ENCODE measurements at regions not wholly inside any gene's neighbourhood (a gene's known extent, or its start where the extent isn't known, plus 50 kb on each side); places are given as distances from the start of the nearest gene placed in this dataset.

DNA sequence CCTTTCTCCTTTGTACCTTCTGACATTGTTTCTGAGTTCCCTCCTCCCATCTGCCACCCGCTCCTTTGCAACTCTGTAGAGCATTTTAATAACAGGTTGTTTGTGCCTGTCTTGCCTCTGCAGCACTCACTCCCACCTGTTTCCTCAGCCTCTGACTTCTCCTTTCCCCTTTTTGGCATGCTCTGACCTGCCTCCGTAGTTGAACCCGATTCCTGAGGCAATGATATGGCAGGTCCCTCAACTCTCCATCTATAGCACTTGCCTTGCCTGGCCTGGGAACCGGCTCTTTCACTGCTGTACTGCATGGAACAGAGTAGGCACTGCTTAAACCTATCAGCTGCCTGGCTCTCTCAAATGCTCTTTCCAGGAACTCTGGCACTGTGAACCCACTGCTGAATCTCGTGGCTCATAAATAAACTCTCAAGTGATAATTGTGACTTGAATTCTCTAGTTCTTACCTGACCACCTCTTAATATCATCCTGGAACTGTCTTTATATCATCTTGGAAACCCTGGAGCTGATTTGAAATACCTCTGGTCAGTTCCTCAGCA is 50.3 kb downstream of the UTRN start:
- H2AFZ ChIP-seq (ENCODE audit: low read depth, low read length) = no peak overlapping the region
- H3K36me3 ChIP-seq (ENCODE audit: insufficient read depth, low read length) = no peaks in the 10 kb centered on the region

DNA sequence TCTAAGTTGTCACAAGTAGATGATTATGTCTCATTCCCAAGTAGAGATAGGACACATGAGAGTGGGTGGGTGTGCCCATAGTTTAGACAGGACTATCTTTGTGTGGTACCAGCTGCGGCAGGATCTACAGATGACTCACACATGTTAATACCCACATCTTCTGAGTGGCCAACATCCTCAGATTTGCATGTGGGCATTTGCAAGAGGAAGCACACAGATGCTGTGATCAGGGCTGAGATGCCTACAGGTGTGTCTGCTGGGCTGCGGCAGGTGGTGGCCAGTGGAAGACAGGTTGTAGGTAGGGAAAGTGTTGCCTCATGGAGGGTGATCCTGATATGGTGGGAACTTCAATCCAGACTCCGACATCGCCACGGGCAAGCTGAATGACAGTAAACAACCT is 50.8 kb downstream of the UTRN start:
- H3K4me1 ChIP-seq (ENCODE audit: insufficient read depth, low read length) = peaks cover 12% of the 10 kb centered on the region
- no peaks in the 10 kb centered on the region for H3K27me3 ChIP-seq (ENCODE audit: insufficient read depth, low read length)
- H3K4me3 ChIP-seq (ENCODE audit: low read length) = no peak overlapping the region
- H3K9me3 ChIP-seq (ENCODE audit: low read length) = no peaks in the 10 kb centered on the region
- H3K36me3 ChIP-seq (ENCODE audit: insufficient read depth, low read length) = no peaks in the 10 kb centered on the region
- no peak overlapping the region for H2AFZ ChIP-seq (ENCODE audit: low read depth, low read length)

More for the DNA sequence above, 50.3 kb downstream of the UTRN start:
- Histone ChIP-seq H3K9me3 (ENCODE audit: low read length) (no peaks in the 10 kb centered on the region), H3K4me1 (ENCODE audit: insufficient read depth, low read length) (peaks cover 7% of the 10 kb centered on the region), H3K27me3 (ENCODE audit: insufficient read depth, low read length) (no peaks in the 10 kb centered on the region), H3K4me3 (ENCODE audit: low read length) (no peak overlapping the region)

DNA sequence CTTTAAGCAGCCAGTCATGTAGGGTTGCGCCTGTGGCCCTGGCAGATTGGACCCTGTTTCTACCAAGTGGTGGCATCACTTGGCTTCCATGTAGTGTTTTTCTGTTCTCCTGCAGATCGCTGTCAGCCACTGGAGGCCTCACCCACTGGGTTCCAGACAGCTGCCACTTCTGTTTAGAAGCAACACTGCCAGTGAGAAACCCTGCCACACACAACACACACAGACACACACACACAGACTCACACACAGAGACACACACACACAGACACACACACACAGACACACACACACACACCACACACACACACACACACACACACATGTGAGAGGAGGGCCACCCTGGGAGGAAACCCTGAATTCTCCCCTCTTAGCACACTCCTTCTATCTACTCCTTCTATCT is 51.8 kb downstream of the UTRN start:
- Histone ChIP-seq H3K4me1 (ENCODE audit: insufficient read depth, low read length) (peaks cover 13% of the 10 kb centered on the region), H3K36me3 (ENCODE audit: insufficient read depth, low read length) (no peaks in the 10 kb centered on the region), H2AFZ (ENCODE audit: low read depth, low read length) (no peak overlapping the region), H3K4me3 (ENCODE audit: low read length) (no peak overlapping the region), H3K27me3 (ENCODE audit: insufficient read depth, low read length) (no peaks in the 10 kb centered on the region), H3K9me3 (ENCODE audit: low read length) (no peaks in the 10 kb centered on the region)

DNA sequence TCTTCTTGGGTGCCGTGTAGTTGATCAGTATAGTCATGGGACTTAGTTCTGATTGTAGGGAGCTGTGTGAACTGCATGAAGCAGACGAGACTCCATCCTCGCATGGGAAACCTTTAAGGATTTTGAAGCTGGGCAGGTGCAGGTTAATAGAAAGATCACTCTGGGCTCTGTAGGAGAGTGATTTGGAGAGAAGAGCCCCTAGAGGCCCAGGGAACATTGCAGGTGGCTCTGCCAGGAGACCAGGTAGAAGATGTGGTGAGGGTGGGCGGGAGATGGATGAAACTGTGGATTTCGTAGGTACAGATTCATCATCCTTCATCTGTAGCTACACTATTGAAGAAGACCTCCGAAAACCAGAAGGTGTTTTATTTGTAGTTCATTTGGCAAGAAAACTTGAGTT is 53.3 kb downstream of the UTRN start:
- peaks cover 13% of the 10 kb centered on the region for H3K4me1 ChIP-seq (ENCODE audit: insufficient read depth, low read length)
- H3K36me3 ChIP-seq (ENCODE audit: insufficient read depth, low read length) = no peaks in the 10 kb centered on the region
- H2AFZ ChIP-seq (ENCODE audit: low read depth, low read length) = no peak overlapping the region
- H3K9me3 ChIP-seq (ENCODE audit: low read length) = no peaks in the 10 kb centered on the region
- H3K4me3 ChIP-seq (ENCODE audit: low read length) = no peak overlapping the region
- no peaks in the 10 kb centered on the region for H3K27me3 ChIP-seq (ENCODE audit: insufficient read depth, low read length)

DNA sequence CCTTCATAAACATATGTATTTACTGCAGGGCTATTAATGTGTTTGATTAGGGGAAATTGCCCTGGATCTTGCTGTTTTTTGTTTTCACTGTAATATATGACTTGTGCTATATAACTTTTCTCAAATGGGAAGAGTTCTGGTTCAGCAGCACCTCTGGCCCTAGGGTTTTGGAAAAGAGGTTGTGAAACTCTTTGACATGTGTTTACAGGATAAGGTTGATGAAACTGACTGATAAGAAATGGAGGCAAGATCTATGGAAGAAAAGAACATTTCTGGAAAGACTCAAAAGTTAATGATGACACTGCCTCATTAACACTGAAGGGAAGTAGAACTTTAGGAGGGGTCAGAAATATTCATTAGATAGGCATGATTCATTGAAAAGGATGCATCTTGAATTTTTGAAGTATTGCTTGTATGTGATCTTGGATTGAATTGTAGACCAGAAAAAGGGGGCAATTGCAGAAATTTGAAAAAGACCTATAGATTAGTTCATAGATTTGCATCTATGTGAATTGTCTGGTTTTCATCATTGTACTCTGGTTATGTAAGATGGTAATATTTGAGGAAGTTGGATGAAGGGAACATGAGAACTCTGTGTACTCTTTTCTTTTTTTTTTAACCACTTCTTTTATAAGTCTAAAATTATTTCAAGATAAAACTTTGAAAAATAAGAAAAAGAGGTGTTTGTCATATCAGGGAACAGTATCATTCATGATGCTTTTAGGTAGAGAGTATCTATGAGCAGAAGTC is 54.0 kb downstream of the UTRN start:
- no peak overlapping the region for H2AFZ ChIP-seq (ENCODE audit: low read depth, low read length)
- no peaks in the 10 kb centered on the region for H3K27me3 ChIP-seq (ENCODE audit: insufficient read depth, low read length)
- H3K36me3 ChIP-seq (ENCODE audit: insufficient read depth, low read length) = no peaks in the 10 kb centered on the region
- no peaks in the 10 kb centered on the region for H3K9me3 ChIP-seq (ENCODE audit: low read length)
- H3K4me3 ChIP-seq (ENCODE audit: low read length) = no peak overlapping the region
- H3K4me1 ChIP-seq (ENCODE audit: insufficient read depth, low read length) = peaks cover 13% of the 10 kb centered on the region

DNA sequence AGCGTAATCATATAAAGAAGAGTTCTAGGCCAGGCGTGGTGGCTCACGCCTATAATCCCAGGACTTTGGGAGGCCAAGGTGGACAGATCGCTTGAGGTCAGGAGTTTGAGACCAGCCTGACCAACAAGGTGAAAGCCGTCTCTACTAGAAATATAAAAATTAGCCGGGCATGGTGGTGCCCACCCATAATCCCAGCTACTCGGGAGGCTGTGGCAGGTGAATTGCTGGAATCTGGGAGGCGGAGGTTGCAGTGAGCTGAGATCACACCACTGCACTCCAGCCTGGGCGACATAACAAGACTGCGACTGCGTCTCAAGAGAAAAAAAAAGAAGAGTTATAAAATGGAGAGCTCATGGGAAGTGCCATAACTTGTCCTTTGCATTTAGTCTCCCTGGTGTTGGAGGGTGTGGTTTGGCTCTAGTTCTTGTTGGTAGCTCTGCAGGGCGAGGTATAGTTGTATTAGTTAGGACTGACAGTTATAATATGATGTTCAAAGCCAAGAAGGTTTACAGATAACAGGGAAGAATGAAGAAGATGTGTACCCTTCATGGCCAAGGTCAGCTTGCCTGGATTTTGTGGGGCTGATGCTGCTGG is 54.8 kb downstream of the UTRN start:
- H3K27me3 ChIP-seq (ENCODE audit: insufficient read depth, low read length) = no peaks in the 10 kb centered on the region
- no peak overlapping the region for H3K4me3 ChIP-seq (ENCODE audit: low read length)
- H3K9me3 ChIP-seq (ENCODE audit: low read length) = no peaks in the 10 kb centered on the region
- no peaks in the 10 kb centered on the region for H3K36me3 ChIP-seq (ENCODE audit: insufficient read depth, low read length)
- H2AFZ ChIP-seq (ENCODE audit: low read depth, low read length) = no peak overlapping the region
- peaks cover 13% of the 10 kb centered on the region for H3K4me1 ChIP-seq (ENCODE audit: insufficient read depth, low read length)

DNA sequence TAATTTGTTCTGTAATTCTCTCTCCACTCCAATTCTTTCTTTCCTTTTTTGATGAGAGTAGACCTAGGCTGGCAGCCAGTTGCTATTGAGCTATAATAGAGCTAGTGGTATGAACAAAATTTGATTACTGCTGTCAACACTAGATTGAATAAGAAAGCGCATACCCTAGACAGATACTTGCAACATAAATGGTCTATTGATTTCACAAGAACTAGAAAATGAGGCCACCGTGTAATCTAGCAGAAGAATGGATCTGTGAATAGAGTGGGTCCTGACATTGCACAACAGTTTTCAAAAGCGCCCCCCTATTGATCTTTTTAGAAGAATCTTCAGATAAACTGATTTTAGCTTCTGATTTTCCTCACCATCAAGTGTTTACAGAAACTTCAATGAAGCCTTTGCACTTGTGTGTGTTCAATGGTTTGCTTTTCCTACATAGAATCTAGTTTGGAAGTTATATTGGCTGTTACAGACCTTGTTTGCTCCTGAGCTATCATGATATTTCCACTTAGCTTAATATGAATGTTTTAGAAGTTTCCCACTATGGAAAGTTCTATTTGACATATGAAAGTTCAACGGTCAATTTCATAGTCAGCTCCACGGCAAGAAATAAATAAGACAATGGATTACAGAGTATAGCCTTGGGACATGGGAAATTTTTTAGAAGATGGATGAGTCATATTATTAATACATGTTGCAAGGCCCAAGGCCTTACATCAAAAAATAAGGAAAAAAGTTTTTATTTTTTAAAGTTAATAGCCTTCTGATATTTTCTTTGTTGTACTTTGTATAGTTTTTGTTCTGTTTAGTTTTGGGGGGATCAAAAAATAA is 55.6 kb downstream of the UTRN start:
- no peaks in the 10 kb centered on the region for H3K9me3 ChIP-seq (ENCODE audit: low read length)
- H3K4me1 ChIP-seq (ENCODE audit: insufficient read depth, low read length) = peaks cover 13% of the 10 kb centered on the region
- no peak overlapping the region for H3K4me3 ChIP-seq (ENCODE audit: low read length)
- no peaks in the 10 kb centered on the region for H3K27me3 ChIP-seq (ENCODE audit: insufficient read depth, low read length)
- H3K36me3 ChIP-seq (ENCODE audit: insufficient read depth, low read length) = no peaks in the 10 kb centered on the region
- no peak overlapping the region for H2AFZ ChIP-seq (ENCODE audit: low read depth, low read length)

DNA sequence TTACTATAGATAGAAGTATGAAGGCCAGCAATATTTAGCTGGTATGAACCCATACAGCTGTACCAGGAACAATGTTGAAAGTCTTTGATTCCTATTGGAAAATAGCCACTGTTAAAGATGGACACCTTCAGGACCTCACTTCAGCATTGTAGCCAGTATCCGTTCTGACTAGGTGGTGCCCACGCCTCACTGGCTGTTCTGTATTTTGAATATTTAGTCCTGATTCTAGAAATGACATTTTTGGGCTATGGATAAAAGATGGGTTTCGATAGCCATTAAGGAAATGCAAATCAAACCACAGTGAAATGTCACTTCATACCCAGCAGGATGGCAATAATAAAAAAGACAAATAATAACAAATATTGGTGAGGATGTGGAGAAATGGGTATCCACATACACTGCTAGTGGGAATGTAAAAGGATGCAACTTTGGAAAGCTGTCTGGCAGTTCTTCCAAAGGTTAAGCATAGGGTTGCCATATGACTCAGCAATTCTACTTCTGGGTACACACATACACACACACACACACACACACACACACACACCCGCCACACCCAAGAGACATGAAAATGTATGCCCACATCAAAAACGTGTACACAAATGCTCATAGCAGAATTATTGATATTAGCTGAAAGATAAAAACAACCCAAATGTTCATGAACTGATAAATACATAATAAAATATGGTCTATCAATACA is 56.8 kb downstream of the UTRN start:
- Histone ChIP-seq H2AFZ (ENCODE audit: low read depth, low read length) (no peak overlapping the region), H3K4me3 (ENCODE audit: low read length) (no peak overlapping the region), H3K27me3 (ENCODE audit: insufficient read depth, low read length) (no peaks in the 10 kb centered on the region), H3K36me3 (ENCODE audit: insufficient read depth, low read length) (no peaks in the 10 kb centered on the region), H3K9me3 (ENCODE audit: low read length) (no peaks in the 10 kb centered on the region), H3K4me1 (ENCODE audit: insufficient read depth, low read length) (peaks cover 13% of the 10 kb centered on the region)

DNA sequence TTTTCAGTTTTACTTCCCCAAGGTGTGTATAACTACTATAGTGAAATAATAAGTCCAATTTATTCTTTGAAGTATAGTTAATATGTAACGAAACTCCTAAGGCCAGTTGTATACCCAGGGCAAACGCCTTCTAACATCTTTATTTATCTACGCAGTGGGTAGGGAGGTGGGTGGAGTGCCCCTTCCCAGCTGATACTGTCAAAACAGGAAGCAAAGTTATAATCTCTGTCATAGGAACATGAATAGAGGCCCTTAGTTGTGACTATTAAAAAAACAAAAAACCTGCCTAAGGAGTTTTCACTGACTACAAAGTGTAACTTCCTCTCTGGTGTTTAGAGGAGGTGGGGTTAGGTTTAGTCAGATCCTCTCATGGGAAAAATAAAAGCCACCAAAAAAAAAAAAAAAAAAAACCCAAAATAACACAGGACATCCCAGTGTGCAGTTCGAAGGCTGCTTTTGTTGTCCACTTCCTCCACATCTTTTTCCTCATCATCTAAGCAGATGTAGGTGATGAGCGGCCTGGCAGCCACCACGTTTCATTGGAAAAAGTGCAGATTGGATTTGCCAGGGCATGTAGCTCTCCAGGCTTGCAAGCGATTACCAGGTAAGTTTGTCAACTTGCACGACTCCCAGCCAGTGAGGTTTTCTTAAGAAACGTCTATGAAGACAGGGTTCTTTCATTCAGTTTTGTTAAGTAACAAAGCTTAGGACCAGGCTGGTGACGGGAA is 58.7 kb downstream of the UTRN start:
- Histone ChIP-seq H3K4me3 (ENCODE audit: low read length) (no peak overlapping the region), H3K36me3 (ENCODE audit: insufficient read depth, low read length) (no peaks in the 10 kb centered on the region), H3K9me3 (ENCODE audit: low read length) (no peaks in the 10 kb centered on the region), H3K4me1 (ENCODE audit: insufficient read depth, low read length) (peaks cover 13% of the 10 kb centered on the region), H3K27me3 (ENCODE audit: insufficient read depth, low read length) (no peaks in the 10 kb centered on the region), H2AFZ (ENCODE audit: low read depth, low read length) (no peak overlapping the region)

DNA sequence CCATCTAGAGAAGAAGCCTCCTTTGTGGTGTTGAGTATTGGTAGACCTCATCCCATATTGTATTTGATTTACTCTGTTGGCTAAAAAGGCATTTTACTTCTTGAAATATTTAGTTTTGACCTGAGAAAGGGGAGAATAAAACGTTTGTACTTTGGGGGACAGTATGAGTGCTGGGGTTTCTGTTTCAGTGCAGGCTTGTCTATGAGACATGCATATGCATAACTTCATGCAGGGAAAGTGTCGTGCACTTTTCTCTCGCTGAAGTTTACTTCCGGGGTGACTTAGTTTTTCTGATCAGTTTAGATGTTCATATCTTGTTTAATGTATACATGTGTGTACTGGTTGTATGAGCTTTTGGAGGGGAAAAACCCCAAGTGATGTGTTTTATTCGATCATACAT is 59.5 kb downstream of the UTRN start:
- Histone ChIP-seq H3K9me3 (ENCODE audit: low read length) (no peaks in the 10 kb centered on the region), H3K36me3 (ENCODE audit: insufficient read depth, low read length) (no peaks in the 10 kb centered on the region), H2AFZ (ENCODE audit: low read depth, low read length) (no peak overlapping the region), H3K4me1 (ENCODE audit: insufficient read depth, low read length) (peaks cover 16% of the 10 kb centered on the region), H3K4me3 (ENCODE audit: low read length) (no peak overlapping the region), H3K27me3 (ENCODE audit: insufficient read depth, low read length) (no peaks in the 10 kb centered on the region)

DNA sequence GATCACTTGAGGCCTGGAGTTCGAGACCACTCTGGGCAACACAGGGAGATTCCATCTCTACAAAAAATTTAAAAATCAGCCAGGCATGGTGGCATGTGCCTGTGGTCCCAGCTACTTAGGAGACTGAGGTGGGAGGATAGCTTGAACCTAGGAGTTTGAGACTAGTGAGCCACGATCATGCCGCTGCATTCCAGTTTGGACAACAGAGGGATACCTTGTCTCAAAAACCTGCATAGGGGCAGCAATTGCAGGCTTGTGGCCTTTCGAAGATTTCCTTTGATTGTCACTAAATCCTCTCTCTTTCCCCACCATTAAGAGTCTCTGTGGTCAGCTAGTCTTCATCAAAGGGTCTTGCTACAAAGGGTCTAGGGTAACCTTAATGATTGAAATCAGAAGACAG is 60.3 kb downstream of the UTRN start:
- Histone ChIP-seq H3K4me1 (ENCODE audit: insufficient read depth, low read length) (peaks cover 12% of the 10 kb centered on the region), H3K36me3 (ENCODE audit: insufficient read depth, low read length) (no peaks in the 10 kb centered on the region), H3K4me3 (ENCODE audit: low read length) (no peak overlapping the region), H3K9me3 (ENCODE audit: low read length) (no peaks in the 10 kb centered on the region), H3K27me3 (ENCODE audit: insufficient read depth, low read length) (no peaks in the 10 kb centered on the region), H2AFZ (ENCODE audit: low read depth, low read length) (no peak overlapping the region)

DNA sequence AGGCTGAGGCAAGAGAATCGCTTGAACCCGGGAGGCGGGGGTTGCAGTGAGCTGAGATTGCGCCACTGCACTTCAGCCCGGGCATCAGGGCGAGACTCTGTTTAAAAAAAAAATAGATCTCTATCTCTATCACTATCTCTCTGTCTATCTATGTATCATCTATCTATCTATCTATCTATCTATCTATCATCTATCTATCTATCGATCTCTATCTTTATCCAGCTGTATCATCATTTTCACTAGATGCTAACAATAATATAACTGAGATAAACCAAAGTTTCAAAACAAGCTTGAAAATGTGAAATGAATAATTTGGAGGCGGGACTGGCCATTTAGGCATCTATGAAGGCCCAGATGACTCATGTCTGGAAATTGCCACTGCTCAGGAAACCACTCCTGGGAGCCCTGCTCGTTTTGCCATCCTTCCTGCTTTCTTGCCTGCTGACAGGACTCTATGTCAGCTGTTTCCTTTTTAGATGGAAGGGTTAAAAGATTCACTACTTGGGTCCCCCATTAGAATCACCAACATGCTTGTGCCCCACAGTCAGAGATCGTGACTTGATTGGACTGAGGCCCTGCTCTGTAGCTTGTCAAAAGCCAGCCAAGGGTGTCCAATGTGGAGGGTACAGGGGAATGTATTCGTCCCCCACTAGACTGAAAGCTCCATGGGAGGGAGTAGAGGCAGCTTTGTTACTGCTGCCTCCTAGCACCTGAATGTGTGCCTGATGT is 61.7 kb downstream of the UTRN start:
- Histone ChIP-seq H3K4me3 (ENCODE audit: low read length) (no peak overlapping the region), H3K36me3 (ENCODE audit: insufficient read depth, low read length) (no peaks in the 10 kb centered on the region), H3K4me1 (ENCODE audit: insufficient read depth, low read length) (peaks cover 6% of the 10 kb centered on the region)

More for the DNA sequence above, 61.7 kb downstream of the UTRN start:
- no peak overlapping the region for H2AFZ ChIP-seq (ENCODE audit: low read depth, low read length)
- H3K9me3 ChIP-seq (ENCODE audit: low read length) = no peaks in the 10 kb centered on the region
- H3K27me3 ChIP-seq (ENCODE audit: insufficient read depth, low read length) = no peaks in the 10 kb centered on the region

Measured in neuron (in vitro differentiated cells).